ENCODE measurements at regions not wholly inside any gene's neighbourhood (a gene's known extent, or its start where the extent isn't known, plus 50 kb on each side); places are given as distances from the start of the nearest gene placed in this dataset.

DNA sequence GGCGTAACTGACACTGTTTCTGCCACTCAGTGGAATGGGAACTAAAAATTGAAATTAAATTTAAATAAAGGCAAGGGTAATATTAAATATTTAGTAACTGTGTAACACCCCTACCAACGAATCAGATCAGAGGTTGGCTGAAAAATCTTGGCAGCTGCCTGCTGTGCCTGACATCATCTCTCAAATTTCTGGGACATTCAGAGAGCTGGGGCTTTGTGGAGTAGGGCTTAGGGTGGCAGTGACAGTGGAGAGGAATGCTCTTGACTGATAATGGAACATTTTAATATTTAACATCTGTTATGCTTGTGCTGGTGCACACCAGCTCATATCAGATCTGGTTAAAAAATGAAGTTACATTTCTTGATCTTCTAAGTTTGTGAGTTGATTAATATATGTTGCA is 62.2 kb downstream of the RFPL4B start:
- no peak overlapping the region for H3K9ac ChIP-seq (ENCODE audit: low read length)
- H3K27me3 ChIP-seq (ENCODE audit: insufficient read depth, low read length), result no peaks in the 10 kb centered on the region
- H3K27ac ChIP-seq (ENCODE audit: low read depth, low read length, poor library complexity, severe bottlenecking), result no peak overlapping the region
- no peaks in the 10 kb centered on the region for H3K36me3 ChIP-seq (ENCODE audit: insufficient read depth, low read length)
- H3K4me2 ChIP-seq (ENCODE audit: low read length), result no peak overlapping the region
- H3K79me2 ChIP-seq (ENCODE audit: insufficient read depth, low read length), result no peaks in the 10 kb centered on the region
- H3K4me1 ChIP-seq (ENCODE audit: insufficient read depth, low read length, severe bottlenecking), result no peaks in the 10 kb centered on the region
- no peaks in the 10 kb centered on the region for H4K20me1 ChIP-seq (ENCODE audit: insufficient read depth, low read length)
- H3K4me3 ChIP-seq (ENCODE audit: low read depth, low read length, poor library complexity, severe bottlenecking), result no peak overlapping the region
- H2AFZ ChIP-seq (ENCODE audit: low read length), result no peak overlapping the region
- no peaks in the 10 kb centered on the region for H3K9me2 ChIP-seq (ENCODE audit: low read depth, low read length)
- no peaks in the 10 kb centered on the region; the same call in 1 of the 2 replicates for H3F3A ChIP-seq (ENCODE audit: insufficient read depth, low read length)
- H3K9me3 ChIP-seq (ENCODE audit: low read length), result no peaks in the 10 kb centered on the region
- TF ChIP-seq, protein P1, sequence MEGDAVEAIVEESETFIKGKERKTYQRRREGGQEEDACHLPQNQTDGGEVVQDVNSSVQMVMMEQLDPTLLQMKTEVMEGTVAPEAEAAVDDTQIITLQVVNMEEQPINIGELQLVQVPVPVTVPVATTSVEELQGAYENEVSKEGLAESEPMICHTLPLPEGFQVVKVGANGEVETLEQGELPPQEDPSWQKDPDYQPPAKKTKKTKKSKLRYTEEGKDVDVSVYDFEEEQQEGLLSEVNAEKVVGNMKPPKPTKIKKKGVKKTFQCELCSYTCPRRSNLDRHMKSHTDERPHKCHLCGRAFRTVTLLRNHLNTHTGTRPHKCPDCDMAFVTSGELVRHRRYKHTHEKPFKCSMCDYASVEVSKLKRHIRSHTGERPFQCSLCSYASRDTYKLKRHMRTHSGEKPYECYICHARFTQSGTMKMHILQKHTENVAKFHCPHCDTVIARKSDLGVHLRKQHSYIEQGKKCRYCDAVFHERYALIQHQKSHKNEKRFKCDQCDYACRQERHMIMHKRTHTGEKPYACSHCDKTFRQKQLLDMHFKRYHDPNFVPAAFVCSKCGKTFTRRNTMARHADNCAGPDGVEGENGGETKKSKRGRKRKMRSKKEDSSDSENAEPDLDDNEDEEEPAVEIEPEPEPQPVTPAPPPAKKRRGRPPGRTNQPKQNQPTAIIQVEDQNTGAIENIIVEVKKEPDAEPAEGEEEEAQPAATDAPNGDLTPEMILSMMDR (IDR thresholded peaks at IDR 0.05; ENCODE audit: low read length), result no peak
- TF ChIP-seq EZH2 (IDR thresholded peaks at IDR 0.05; ENCODE audit: borderline replicate concordance, low read length), result no peak

DNA sequence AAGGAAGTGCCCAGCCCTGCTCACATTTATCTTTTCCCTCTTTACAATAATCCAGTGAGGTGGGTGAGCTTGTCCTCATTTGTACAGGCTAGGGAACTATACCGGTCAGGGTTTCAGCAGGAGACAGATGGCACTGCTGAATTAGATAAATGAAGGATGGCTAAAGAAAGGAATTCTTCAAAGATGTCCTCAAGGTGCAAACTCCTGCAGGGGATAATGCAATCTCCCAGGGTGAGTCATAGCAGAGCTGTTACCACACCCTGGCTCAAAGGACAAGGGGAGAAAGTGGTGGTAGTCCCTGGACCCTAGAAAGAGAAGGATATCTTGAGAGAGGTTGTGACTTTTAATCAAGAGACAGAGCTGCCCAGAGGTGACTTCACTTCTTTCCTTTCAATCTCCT is 66.7 kb downstream of the RFPL4B start:
- Histone ChIP-seq H3K9me2 (ENCODE audit: low read depth, low read length) (no peaks in the 10 kb centered on the region), H3F3A (ENCODE audit: insufficient read depth, low read length) (no peaks in the 10 kb centered on the region; the same call in 1 of the 2 replicates), H3K4me3 (ENCODE audit: low read depth, low read length, poor library complexity, severe bottlenecking) (no peak overlapping the region), H3K27me3 (ENCODE audit: insufficient read depth, low read length) (no peaks in the 10 kb centered on the region), H3K9me3 (ENCODE audit: low read length) (no peaks in the 10 kb centered on the region), H3K4me2 (ENCODE audit: low read length) (no peak overlapping the region), H4K20me1 (ENCODE audit: insufficient read depth, low read length) (no peaks in the 10 kb centered on the region), H2AFZ (ENCODE audit: low read length) (no peak overlapping the region), H3K4me1 (ENCODE audit: insufficient read depth, low read length, severe bottlenecking) (no peaks in the 10 kb centered on the region), H3K79me2 (ENCODE audit: insufficient read depth, low read length) (no peaks in the 10 kb centered on the region), H3K27ac (ENCODE audit: low read depth, low read length, poor library complexity, severe bottlenecking) (no peak overlapping the region), H3K36me3 (ENCODE audit: insufficient read depth, low read length) (no peaks in the 10 kb centered on the region), H3K9ac (ENCODE audit: low read length) (no peak overlapping the region)
- TF ChIP-seq EZH2 (IDR thresholded peaks at IDR 0.05; ENCODE audit: borderline replicate concordance, low read length), result no peak
- TF ChIP-seq, protein P1 (IDR thresholded peaks at IDR 0.05; ENCODE audit: low read length), result no peak

- Histone ChIP-seq H3K36me3 (ENCODE audit: insufficient read depth, low read length) (no peaks in the 10 kb centered on the region), H3K4me3 (ENCODE audit: low read depth, low read length, poor library complexity, severe bottlenecking) (no peak overlapping the region)
Observed at GRCh38 chr6:112415366-112415765, 68.2 kb downstream of the RFPL4B start.

More at GRCh38 chr6:112415366-112415765, 68.2 kb downstream of the RFPL4B start:
- Histone ChIP-seq H3K4me1 (ENCODE audit: insufficient read depth, low read length, severe bottlenecking) (no peaks in the 10 kb centered on the region), H3K9me3 (ENCODE audit: low read length) (no peaks in the 10 kb centered on the region), H3K9ac (ENCODE audit: low read length) (no peak overlapping the region), H3K79me2 (ENCODE audit: insufficient read depth, low read length) (no peaks in the 10 kb centered on the region), H4K20me1 (ENCODE audit: insufficient read depth, low read length) (no peaks in the 10 kb centered on the region), H3F3A (ENCODE audit: insufficient read depth, low read length) (no peaks in the 10 kb centered on the region; the same call in 1 of the 2 replicates), H2AFZ (ENCODE audit: low read length) (no peak overlapping the region), H3K27me3 (ENCODE audit: insufficient read depth, low read length) (no peaks in the 10 kb centered on the region), H3K4me2 (ENCODE audit: low read length) (no peak overlapping the region), H3K27ac (ENCODE audit: low read depth, low read length, poor library complexity, severe bottlenecking) (no peak overlapping the region), H3K9me2 (ENCODE audit: low read depth, low read length) (no peaks in the 10 kb centered on the region)
- TF ChIP-seq, protein P1 (IDR thresholded peaks at IDR 0.05; ENCODE audit: low read length), result no peak
- TF ChIP-seq EZH2 (IDR thresholded peaks at IDR 0.05; ENCODE audit: borderline replicate concordance, low read length), result no peak
